ENCODE measurements at regions not wholly inside any gene's neighbourhood (a gene's known extent, or its start where the extent isn't known, plus 50 kb on each side); places are given as distances from the start of the nearest gene placed in this dataset.

GRCh38 chr2:118791483-118791882 is 56.0 kb downstream of the EN1 start:
- TF ChIP-seq CTCF (IDR thresholded peaks at IDR 0.05; ENCODE audit: low read depth, low read length, missing control alignments), result no peak
- H3K4me3 ChIP-seq (replicated peaks; ENCODE audit: low read depth, low read length), result no peak overlapping the region
- no peak for DNase-seq (ENCODE audit: extremely low read depth, low read depth)

- no peak for DNase-seq (ENCODE audit: extremely low read depth, low read depth)
- TF ChIP-seq CTCF (IDR thresholded peaks at IDR 0.05; ENCODE audit: low read depth, low read length, missing control alignments), result no peak
- H3K4me3 ChIP-seq (replicated peaks; ENCODE audit: low read depth, low read length), result no peak overlapping the region
Observed at GRCh38 chr2:118786746-118787145, 60.7 kb downstream of the EN1 start.

GRCh38 chr2:118784860-118785259 is 62.6 kb downstream of the EN1 start:
- no peak for DNase-seq (ENCODE audit: extremely low read depth, low read depth)
- no peak overlapping the region for H3K4me3 ChIP-seq (replicated peaks; ENCODE audit: low read depth, low read length)
- TF ChIP-seq CTCF (IDR thresholded peaks at IDR 0.05; ENCODE audit: low read depth, low read length, missing control alignments), result no peak

GRCh38 chr2:118779362-118779761 is 68.1 kb downstream of the EN1 start:
- no peak overlapping the region for H3K4me3 ChIP-seq (replicated peaks; ENCODE audit: low read depth, low read length)
- DNase-seq (ENCODE audit: extremely low read depth, low read depth), result no peak
- TF ChIP-seq CTCF (IDR thresholded peaks at IDR 0.05; ENCODE audit: low read depth, low read length, missing control alignments), result no peak

GRCh38 chr2:118774458-118775133 is 72.9 kb downstream of the EN1 start:
- TF ChIP-seq CTCF (IDR thresholded peaks at IDR 0.05; ENCODE audit: low read depth, low read length, missing control alignments), result no peak
- H3K4me3 ChIP-seq (replicated peaks; ENCODE audit: low read depth, low read length), result peak overlapping the region; percentile 40
- no peak for DNase-seq (ENCODE audit: extremely low read depth, low read depth)

- no peak for DNase-seq (ENCODE audit: extremely low read depth, low read depth)
- no peak for TF ChIP-seq CTCF (IDR thresholded peaks at IDR 0.05; ENCODE audit: low read depth, low read length, missing control alignments)
- H3K4me3 ChIP-seq (replicated peaks; ENCODE audit: low read depth, low read length), result no peak overlapping the region
Observed at GRCh38 chr2:118773826-118774225, 73.6 kb downstream of the EN1 start.
